Sigmoid colon (tissue), 6 donors: ENCODE measurements at regions not wholly inside any gene's neighbourhood (a gene's known extent, or its start where the extent isn't known, plus 50 kb on each side); places are given as distances from the start of the nearest gene placed in this dataset.
A peak's percentile ranks its signal among the peaks of the same experiment; 100 is the strongest.

ENCODE experiments used
- DNase-seq: peaks from one replicate; pipeline ENCODE4 v3.0.0-alpha.2; 2019
- H3K27ac ChIP-seq, 4 donors: fragments of 200-600 bp; sonication (generic); one replicate each; pipeline ENCODE4 v1.5.1; 2016 to 2019; ENCODE audit warnings: mild to moderate bottlenecking in 1 of 4
- H3K27me3 ChIP-seq, 3 donors: fragments of 200-600 bp; sonication (generic); one replicate each; pipeline ENCODE4 v1.5.1; 2019; ENCODE audit warnings: mild to moderate bottlenecking in 1 of 3
- H3K36me3 ChIP-seq, 4 donors: fragments of 200-600 bp; sonication (generic); one replicate each; pipeline ENCODE4 v1.5.1; 2016 to 2019
- H3K4me1 ChIP-seq, 4 donors: fragments of 200-600 bp; sonication (generic); one replicate each; pipeline ENCODE4 v1.5.1; 2017 to 2019
- H3K4me3 ChIP-seq, 4 donors: fragments of 200-600 bp; sonication (generic); one replicate each; pipeline ENCODE4 v1.5.1; 2017 to 2019; ENCODE audit warnings: mild to moderate bottlenecking in 2 of 4, moderate library complexity in 1 of 4
- H3K9me3 ChIP-seq, 4 donors: fragments of 200-600 bp in 3 of 4; sonication (generic) in 3 of 4; one replicate each; pipeline versions ENCODE4 v1.5.1 to v1.6.1; 2013 to 2019
- CTCF ChIP-seq, 4 experiments: fragments of 450-650 bp in 3 of 4; fragments of 200-600 bp in 1 of 4; IDR thresholded peaks; one replicate each; pipeline ENCODE4 v1.5.1; 2016 to 2019; ENCODE audit warnings: antibody characterized with exemption in 4 of 4, mild to moderate bottlenecking in 3 of 4, moderate library complexity in 2 of 4
- EP300 ChIP-seq, 4 donors: sonication (generic); formaldehyde crosslinking; IDR thresholded peaks; one replicate each; pipeline ENCODE4 v1.6.1; 2017; ENCODE audit warnings: antibody characterized with exemption in 4 of 4
- POLR2A ChIP-seq, 2 donors: fragments of 450-650 bp; IDR thresholded peaks; one replicate each; pipeline ENCODE4 v1.6.1; 2016; ENCODE audit warnings: antibody characterized with exemption in 2 of 2, mild to moderate bottlenecking in 2 of 2, moderate library complexity in 2 of 2
- POLR2AphosphoS5 ChIP-seq, 4 donors: sonication (generic); formaldehyde crosslinking; IDR thresholded peaks; one replicate each; pipeline ENCODE4 v1.6.1; 2017; ENCODE audit warnings: antibody characterized with exemption in 4 of 4
- whole genome bisulfite sequencing, 2 donors: extraction: QIAGEN DNeasy Blood & Tissue Kit; methylation state at CpG; one replicate each; pipeline ENCODE4 v1.1.7; 2013; 5-methylcytosine and 5-hydroxymethylcytosine counted together
- intact Hi-C: fragments of 100-400 bp; cut with DNase I; formaldehyde crosslinking; loops from one replicate; pipeline ENCODE4 v1.15.1; 2023
- donor health status: healthy with polysubstance abuse.
- donor health status: healthy.

- intact Hi-C loops, result no loop called here
- TF ChIP-seq POLR2A (IDR thresholded peaks at IDR 0.05), result no peak
- no peak for TF ChIP-seq EP300 (IDR thresholded peaks at IDR 0.05)
- no peak for TF ChIP-seq CTCF (IDR thresholded peaks at IDR 0.05)
- TF ChIP-seq POLR2AphosphoS5 (IDR thresholded peaks at IDR 0.05), result no peak
- H3K9me3 ChIP-seq, result no peaks in the 10 kb centered on the region
- H3K4me3 ChIP-seq, result peak overlapping the region in 1 of 4 donors; percentile 14
- H3K4me1 ChIP-seq, result peaks cover 0 to 13% (median 5%) of the 10 kb centered on the region in 4 donors
- no peak overlapping the region for H3K27ac ChIP-seq
- H3K36me3 ChIP-seq, result no peaks in the 10 kb centered on the region
- DNase-seq, result no peak
- 41 to 53% methylated on average over 3 of the region's 3 CpGs for WGBS, 2 donors
- no peaks in the 10 kb centered on the region for H3K27me3 ChIP-seq
These were observed 330.1 kb downstream of the ARPP21 start for GRCh38 chr3:35969406-35969805.

GRCh38 chr3:35970793-35971192 is 331.5 kb downstream of the ARPP21 start:
- 34 to 58% methylated on average over 2 of the region's 2 CpGs for WGBS, 2 donors
- H3K9me3 ChIP-seq, result no peaks in the 10 kb centered on the region
- peaks cover 0 to 13% (median 5%) of the 10 kb centered on the region in 4 donors for H3K4me1 ChIP-seq
- no peaks in the 10 kb centered on the region for H3K36me3 ChIP-seq
- no peak overlapping the region for H3K4me3 ChIP-seq
- H3K27ac ChIP-seq, result no peak overlapping the region
- H3K27me3 ChIP-seq, result no peaks in the 10 kb centered on the region
- no peak for DNase-seq
- intact Hi-C loops, result no loop called here
- no peak for TF ChIP-seq POLR2AphosphoS5 (IDR thresholded peaks at IDR 0.05)

GRCh38 chr3:35971686-35972085 is 332.4 kb downstream of the ARPP21 start:
- DNase-seq, result no peak
- Histone ChIP-seq H3K4me3 (no peak overlapping the region), H3K4me1 (peaks cover 0 to 13% (median 5%) of the 10 kb centered on the region in 4 donors), H3K27me3 (no peaks in the 10 kb centered on the region), H3K27ac (no peak overlapping the region), H3K36me3 (no peaks in the 10 kb centered on the region), H3K9me3 (no peaks in the 10 kb centered on the region)
- WGBS, 2 donors, result 78 to 87% methylated on average over 1 of the region's 1 CpG
- intact Hi-C loops, result no loop called here
- TF ChIP-seq CTCF (IDR thresholded peaks at IDR 0.05), result no peak
- TF ChIP-seq POLR2A (IDR thresholded peaks at IDR 0.05), result no peak
- TF ChIP-seq POLR2AphosphoS5 (IDR thresholded peaks at IDR 0.05), result no peak
- no peak for TF ChIP-seq EP300 (IDR thresholded peaks at IDR 0.05)

GRCh38 chr3:35974872-35975271 is 335.5 kb downstream of the ARPP21 start:
- Histone ChIP-seq H3K4me1 (peaks cover 0 to 6% (median 0%) of the 10 kb centered on the region in 4 donors), H3K4me3 (no peak overlapping the region), H3K27ac (no peak overlapping the region), H3K36me3 (no peaks in the 10 kb centered on the region), H3K27me3 (no peaks in the 10 kb centered on the region), H3K9me3 (no peaks in the 10 kb centered on the region)
- intact Hi-C loops, result no loop called here
- DNase-seq, result no peak
- TF ChIP-seq CTCF (IDR thresholded peaks at IDR 0.05) (no peak), POLR2AphosphoS5 (IDR thresholded peaks at IDR 0.05) (no peak), POLR2A (IDR thresholded peaks at IDR 0.05) (no peak), EP300 (IDR thresholded peaks at IDR 0.05) (no peak)

GRCh38 chr3:35986161-35986560 is 346.8 kb downstream of the ARPP21 start:
- no peak for TF ChIP-seq POLR2A (IDR thresholded peaks at IDR 0.05)
- TF ChIP-seq POLR2AphosphoS5 (IDR thresholded peaks at IDR 0.05), result no peak
- no peak for TF ChIP-seq CTCF (IDR thresholded peaks at IDR 0.05)
- no peak for TF ChIP-seq EP300 (IDR thresholded peaks at IDR 0.05)
- Histone ChIP-seq H3K27me3 (no peaks in the 10 kb centered on the region), H3K36me3 (no peaks in the 10 kb centered on the region), H3K4me1 (no peaks in the 10 kb centered on the region), H3K27ac (no peak overlapping the region), H3K9me3 (no peaks in the 10 kb centered on the region), H3K4me3 (no peak overlapping the region)
- intact Hi-C loops, result no loop called here
- DNase-seq, result no peak
